Omental fat pad (tissue), 3 donors: ENCODE measurements at regions not wholly inside any gene's neighbourhood (a gene's known extent, or its start where the extent isn't known, plus 50 kb on each side); places are given as distances from the start of the nearest gene placed in this dataset.

Experiments
- ATAC-seq: fragments of 150-250 bp; one replicate; pipeline ENCODE4 v1.9.1; 2016; ENCODE audit warnings: mild to moderate bottlenecking, moderate library complexity; ENCODE audit not compliant: low FRiP score
- DNase-seq: peaks from one replicate; pipeline ENCODE4 v3.0.0-alpha.2; 2019; ENCODE audit warnings: low spot score
- CTCF ChIP-seq, 3 donors: fragments of 450-650 bp; IDR thresholded peaks; one replicate each; pipeline ENCODE4 v1.5.1; 2016 to 2017; ENCODE audit warnings: antibody characterized with exemption in 3 of 3, mild to moderate bottlenecking in 3 of 3, moderate library complexity in 2 of 3

- DNase-seq, result no peak
Observed at GRCh38 chr9:109875495-109876129, 95.6 kb downstream of the PALM2AKAP2 start.

DNA sequence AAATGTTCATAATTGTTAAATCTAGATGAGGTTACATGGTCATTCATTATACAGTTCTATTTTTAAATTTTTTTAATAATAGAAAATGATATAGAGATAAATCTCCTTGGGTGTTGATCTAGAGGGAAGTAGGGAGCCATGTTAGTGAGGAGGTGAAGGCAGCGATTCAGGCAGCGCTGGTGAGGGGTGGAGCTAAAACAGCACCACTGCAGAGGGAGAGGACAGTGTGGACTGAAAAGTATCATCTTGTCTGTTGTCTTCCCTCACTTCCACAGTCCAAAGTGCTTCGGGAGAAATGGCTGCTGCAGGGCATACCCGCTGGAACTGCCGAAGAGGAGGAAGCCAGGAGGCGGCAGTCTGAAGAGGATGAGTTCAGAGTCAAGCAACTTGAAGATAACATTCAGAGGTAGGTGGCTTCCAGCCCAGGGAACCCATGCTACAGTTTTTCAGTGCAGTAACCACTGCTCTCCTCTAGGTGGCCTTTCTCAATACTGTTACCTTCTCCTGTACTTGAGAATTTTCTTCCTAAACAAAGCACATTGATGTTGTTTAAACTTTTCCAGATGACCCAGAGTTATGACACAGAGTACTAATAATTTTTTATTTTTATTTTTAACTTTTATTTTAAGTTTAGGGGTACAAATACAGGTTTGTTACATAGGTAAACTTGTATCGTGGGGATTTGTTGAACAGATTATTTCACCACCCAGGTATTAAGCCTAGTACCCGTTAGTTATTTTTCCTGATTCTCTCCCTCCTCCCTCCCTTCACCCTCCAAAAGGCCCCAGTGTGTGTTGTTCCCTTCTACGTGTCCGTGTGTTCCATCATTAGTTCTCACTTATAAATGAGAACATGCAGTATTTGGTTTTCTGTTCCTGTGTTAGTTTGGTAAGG is 100.5 kb downstream of the PALM2AKAP2 start:
- no peak for DNase-seq
- no peak for ATAC-seq
- TF ChIP-seq CTCF (IDR thresholded peaks at IDR 0.05), result no peak

More at GRCh38 chr9:109875495-109876129, 95.6 kb downstream of the PALM2AKAP2 start:
- TF ChIP-seq CTCF (IDR thresholded peaks at IDR 0.05), result no peak
- no peak for ATAC-seq

- DNase-seq (no peak), ATAC-seq (no peak)
- no peak for TF ChIP-seq CTCF (IDR thresholded peaks at IDR 0.05)
Observed at GRCh38 chr9:109883623-109884022, 103.6 kb downstream of the PALM2AKAP2 start.

DNA sequence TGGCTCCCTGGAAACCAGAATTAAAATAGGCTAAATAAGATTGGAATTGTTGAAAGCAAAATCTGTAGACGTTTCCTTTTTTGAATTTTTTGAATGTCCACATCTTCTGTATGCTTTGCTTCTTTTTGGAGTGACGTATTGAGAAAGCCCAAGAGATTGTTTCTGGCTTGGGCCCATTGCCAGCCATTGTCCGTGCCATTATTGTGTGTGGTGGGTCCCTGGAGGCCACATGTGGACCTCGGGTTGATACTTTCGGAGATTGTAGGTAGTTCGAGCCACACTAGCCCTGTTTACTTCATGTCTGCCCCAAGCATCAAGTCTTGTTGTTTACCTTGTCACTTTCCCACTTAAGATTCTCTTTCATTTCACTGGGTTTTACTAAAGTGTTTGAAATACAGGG is 106.0 kb downstream of the PALM2AKAP2 start:
- TF ChIP-seq CTCF (IDR thresholded peaks at IDR 0.05), result no peak
- no peak for ATAC-seq

DNA sequence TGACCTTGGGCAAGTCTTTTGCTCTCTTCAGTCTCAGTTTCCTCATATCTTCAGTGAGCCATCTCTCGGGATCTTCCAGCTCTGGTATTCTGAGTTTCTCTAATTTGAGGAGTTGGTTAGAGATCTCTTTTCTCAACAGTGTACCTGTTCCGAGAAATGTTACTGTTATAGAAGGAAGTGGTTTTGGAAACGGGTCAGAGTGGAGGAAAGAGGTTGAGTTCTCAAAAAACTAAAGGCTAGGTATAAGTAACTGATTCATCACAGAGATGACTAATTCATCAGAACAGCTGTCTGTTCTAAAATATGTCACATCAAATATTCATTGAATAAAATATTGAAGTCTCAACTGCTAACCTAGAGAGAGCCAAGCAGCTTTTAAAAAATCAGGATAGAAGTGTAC is 106.6 kb downstream of the PALM2AKAP2 start:
- ATAC-seq (no peak), DNase-seq (no peak)
- no peak for TF ChIP-seq CTCF (IDR thresholded peaks at IDR 0.05)

More for the DNA sequence above, 106.0 kb downstream of the PALM2AKAP2 start:
- DNase-seq, result no peak

DNA sequence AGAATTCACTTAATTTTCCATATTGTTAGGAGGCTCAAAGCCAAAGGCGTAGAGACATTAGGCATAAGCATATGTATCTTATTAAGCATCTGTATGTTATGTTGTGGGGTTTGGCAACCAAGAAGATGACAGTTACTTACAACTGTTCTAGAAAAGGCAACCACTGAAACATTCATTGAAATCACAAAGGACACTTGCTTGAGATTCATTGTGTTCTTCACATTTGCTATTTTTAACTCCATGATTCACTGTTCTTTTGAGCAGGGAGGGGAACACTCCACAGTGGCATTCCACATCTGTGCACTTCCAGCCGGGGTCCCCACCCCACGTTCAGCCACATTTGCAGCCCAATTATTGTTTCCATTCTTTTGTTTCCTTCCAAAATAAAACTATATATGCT is 107.1 kb downstream of the PALM2AKAP2 start:
- DNase-seq (no peak), ATAC-seq (no peak)
- TF ChIP-seq CTCF (IDR thresholded peaks at IDR 0.05), result no peak
